GM23338 (cell line): ENCODE measurements at regions not wholly inside any gene's neighbourhood (a gene's known extent, or its start where the extent isn't known, plus 50 kb on each side); places are given as distances from the start of the nearest gene placed in this dataset.

ENCODE experiments used
- CREB1 ChIP-seq: fragments of 250-450 bp; sonication (Bioruptor Pico); IDR thresholded peaks from 2 replicates; pipeline ENCODE4 v1.5.0; 2020; ENCODE audit warnings: low read depth, mild to moderate bottlenecking, moderate library complexity
- CTCF ChIP-seq, 2 experiments: fragments of 200-600 bp in 1 of 2; sonication (generic) in 1 of 2; conservative IDR thresholded peaks; 2 replicates each; pipeline versions ENCODE4 v1.5.1 to v1.6.1; 2016 to 2017; ENCODE audit warnings: antibody characterized with exemption in 2 of 2, low read depth in 2 of 2, mild to moderate bottlenecking in 2 of 2, moderate library complexity in 1 of 2
- EZH2 ChIP-seq: fragments of 200-600 bp; sonication (generic); IDR thresholded peaks from one replicate; pipeline ENCODE4 v1.8.0; 2017; ENCODE audit warnings: antibody characterized with exemption, mild to moderate bottlenecking, low read depth; ENCODE audit not compliant: unreplicated experiment
- EZH2phosphoT487 ChIP-seq: fragments of 200-600 bp; sonication (generic); IDR thresholded peaks from one replicate; pipeline ENCODE4 v1.8.1; 2018; ENCODE audit warnings: antibody characterized with exemption; ENCODE audit not compliant: unreplicated experiment
- JUNB ChIP-seq: IDR thresholded peaks from one replicate; pipeline ENCODE4 v1.6.1; 2016; ENCODE audit warnings: antibody characterized with exemption; ENCODE audit not compliant: unreplicated experiment
- POLR2AphosphoS5 ChIP-seq: IDR thresholded peaks from 2 replicates; pipeline ENCODE4 v1.6.1; 2016; ENCODE audit warnings: antibody characterized with exemption, low read depth
- REST ChIP-seq: IDR thresholded peaks from one replicate; pipeline ENCODE4 v1.6.1; 2018; ENCODE audit warnings: antibody characterized with exemption; ENCODE audit not compliant: unreplicated experiment
- ZNF114 ChIP-seq: fragments of 250-450 bp; sonication (Bioruptor Pico); IDR thresholded peaks from 2 replicates; pipeline ENCODE4 v1.5.0; 2020; ENCODE audit warnings: mild to moderate bottlenecking, moderate library complexity

DNA sequence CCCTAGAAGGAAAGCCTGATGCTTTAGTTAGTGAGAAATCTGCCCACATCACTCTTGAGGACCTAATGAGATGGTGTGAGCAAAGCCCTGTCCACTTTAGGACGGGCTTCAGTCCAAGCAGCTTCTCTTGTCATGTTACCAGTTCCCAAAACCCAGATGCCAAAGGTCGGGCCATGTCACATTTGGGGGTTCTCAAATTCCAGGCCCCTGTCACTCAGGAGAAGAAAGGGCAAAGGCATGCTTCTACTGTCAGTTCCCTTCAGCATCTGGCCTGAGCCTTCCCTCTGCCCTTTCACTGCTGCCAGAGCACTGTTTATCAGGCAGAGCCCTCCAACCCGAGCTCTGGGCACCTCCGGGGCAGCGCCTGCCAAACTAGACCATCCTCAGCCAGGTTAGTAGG lies 556.0 kb downstream of the BNC2 start:
- TF ChIP-seq CTCF (conservative IDR thresholded peaks at IDR 0.05; ENCODE audit: low read depth in 2 of 2) (no peak), POLR2AphosphoS5 (no peak), EZH2 (no peak), REST (no peak), ZNF114 (CRISPR knock-in tag) (no peak), EZH2phosphoT487 (no peak), CREB1 (no peak), JUNB (no peak)
